Fibroblast of skin of left quadriceps (primary cell): ENCODE measurements at regions not wholly inside any gene's neighbourhood (a gene's known extent, or its start where the extent isn't known, plus 50 kb on each side); places are given as distances from the start of the nearest gene placed in this dataset.
A peak's percentile ranks its signal among the peaks of the same experiment; 100 is the strongest.
"Not testable (repeated sequence)": the region's sequence is repeated elsewhere in the genome, so short reads cannot be mapped to it uniquely, and the experiment has no call there.

Source experiments
- DNase-seq, 2 experiments: peaks; one replicate each; pipeline ENCODE4 v3.0.0-alpha.2; 2013; ENCODE audit warnings: low read depth in 2 of 2

DNA sequence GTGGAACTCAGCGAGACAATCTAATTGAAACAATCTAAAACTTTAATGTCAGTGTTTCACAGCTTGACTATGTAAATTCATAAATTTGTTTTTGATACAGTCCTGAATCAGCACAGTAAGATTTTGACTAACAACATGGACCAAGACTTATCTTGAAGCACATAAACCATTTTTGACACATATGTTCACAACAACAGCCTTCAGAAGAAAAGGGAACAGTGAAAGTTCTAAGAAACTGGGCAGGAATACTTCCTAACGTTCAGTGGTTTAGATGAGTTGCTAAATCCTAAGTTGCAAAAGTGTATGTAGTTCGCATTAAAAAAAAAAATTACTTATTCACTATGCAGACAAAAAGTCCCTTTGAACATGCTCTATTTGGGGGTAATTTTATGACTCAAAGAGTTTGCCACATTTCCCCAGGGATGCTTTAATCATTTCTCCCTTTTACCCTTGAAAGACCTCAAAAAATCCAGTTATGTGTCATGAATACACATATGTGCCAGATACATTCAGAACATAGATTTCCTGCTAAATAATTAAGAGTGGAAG is 120.2 kb downstream of the MRPL39 start:
- DNase-seq: peak; percentile 79 to 83

DNA sequence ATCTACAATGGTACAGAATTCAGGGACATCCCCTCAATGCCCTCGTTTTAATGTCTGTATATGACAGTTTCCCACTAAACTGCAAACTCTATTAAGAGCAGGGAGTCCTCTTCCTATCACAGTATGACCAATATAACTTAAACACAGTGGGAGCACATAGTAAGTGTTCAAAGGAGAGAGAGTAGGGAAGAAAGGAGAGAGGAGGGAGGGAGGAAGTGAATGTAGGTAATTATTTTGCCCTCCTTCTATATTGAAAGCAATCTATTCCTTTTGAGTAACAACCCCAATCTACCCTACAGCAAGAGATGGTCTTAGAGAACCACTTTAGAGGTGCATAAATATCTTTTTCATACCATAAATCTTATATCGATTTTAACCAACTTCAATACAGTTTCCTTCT is 121.4 kb downstream of the MRPL39 start:
- DNase-seq: no peak

DNA sequence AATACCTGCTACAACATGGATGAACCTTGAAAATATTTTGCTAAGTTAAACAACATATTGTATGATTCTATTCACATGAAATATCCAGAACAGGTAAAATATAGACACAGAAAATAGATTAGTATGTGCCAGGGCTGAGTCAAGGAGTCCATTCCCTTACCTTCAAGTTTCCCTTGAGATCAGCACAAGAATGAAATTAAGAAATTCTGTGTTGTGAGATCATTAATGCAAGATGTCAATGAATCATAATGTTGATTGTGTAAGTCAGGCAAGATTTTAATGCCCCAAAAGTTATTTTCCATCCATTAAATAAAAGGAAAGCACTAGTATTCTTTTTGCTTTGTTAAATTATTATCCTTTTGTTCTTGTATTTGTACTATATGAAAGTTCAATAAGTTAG is 139.4 kb downstream of the MRPL39 start:
- no peak for DNase-seq

DNA sequence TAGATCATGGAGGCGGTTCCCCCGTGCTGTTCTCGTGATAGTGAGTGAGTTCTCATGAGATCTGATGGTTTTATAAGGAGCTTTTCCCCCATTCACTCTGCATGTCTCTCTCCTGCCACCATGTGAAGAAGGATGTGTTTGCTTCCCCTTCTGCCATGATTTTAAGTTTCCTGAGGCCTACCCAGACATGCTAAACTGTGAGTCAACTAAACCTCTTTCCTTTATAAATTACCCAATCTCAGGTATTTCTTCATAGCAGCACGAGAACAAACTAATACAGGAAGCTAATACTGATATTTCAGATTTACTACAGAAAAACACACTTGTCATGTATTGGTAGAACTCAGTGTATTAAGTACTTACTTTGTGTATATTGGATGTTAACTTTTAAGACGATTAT is 140.2 kb downstream of the MRPL39 start:
- DNase-seq: not testable (repeated sequence)

DNA sequence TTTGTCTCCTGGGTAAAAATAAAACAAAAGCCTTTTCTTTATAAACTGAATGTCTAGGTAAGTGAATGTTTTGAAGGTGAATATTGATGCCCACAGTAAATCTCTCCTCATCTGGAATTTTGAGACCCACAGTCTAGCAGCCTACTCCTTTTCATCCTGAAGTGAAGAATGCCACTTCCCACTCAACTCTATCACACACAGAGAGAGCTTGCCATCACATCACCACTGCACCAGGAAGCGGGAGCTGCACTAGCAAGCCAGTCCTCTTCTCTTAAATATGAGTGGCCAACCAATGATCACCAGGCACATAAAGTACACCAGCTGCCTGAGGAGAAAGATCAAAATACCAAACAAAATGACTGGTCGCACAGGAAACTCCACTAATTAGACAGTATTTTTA is 140.8 kb downstream of the MRPL39 start:
- no peak for DNase-seq

DNA sequence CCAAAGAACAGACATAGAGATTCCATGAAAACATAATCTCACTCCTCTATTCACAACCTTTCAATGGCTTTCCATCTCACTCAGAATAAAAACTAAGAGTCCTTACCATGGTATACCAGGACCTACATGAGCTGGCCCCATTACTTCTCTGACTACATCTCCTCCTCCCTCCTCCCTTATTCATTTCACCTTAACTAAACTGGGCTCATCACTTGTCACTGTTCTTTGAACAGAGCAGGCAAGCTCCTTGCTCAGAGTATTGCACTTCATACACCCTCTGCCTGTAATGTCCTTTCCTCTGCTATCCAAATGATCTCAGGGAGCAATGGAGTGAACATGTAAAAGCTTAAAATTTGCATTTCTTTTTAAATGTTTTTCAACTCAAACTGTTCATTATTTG is 142.0 kb downstream of the MRPL39 start:
- DNase-seq: no peak

DNA sequence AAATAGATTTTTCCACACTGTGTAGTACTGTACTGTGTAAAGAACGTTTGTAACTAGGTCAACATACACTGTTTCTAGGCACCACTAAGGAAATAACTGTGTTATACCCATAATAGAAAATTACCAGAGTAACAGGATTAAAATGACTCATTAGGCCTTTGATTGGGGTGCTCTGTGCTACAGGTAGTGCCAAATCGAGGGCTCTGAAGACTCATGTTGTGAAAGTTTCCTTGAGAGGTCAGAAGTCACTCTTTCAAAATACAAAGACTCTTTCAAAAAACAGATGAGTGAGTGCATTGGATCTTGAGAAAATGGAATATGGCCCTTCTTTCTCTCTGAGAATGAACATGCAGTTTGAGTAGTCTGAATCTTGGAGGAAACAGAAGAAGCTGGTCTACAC is 143.0 kb downstream of the MRPL39 start:
- no peak for DNase-seq

DNA sequence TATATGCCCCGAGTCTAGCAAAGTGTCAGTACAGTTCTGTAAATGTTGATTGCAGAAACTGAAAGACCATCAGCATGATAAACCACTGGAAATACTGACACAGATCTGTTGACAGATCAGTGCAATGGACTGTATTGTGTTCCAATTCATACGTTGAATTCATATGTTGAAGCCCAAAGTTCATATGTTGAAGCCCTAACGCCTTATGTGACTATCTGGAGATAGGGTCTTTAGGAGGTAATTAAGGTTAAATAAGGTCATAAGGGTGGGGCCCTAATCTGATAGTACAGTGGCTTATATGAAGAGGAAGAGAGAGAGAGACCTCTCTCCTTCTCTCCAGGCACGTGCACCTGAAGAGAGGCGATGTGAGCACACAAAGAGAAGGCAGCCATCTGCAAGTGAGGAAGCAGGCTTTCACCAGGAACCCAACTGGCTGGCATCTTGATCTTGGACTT is 144.7 kb downstream of the MRPL39 start:
- no peak for DNase-seq

DNA sequence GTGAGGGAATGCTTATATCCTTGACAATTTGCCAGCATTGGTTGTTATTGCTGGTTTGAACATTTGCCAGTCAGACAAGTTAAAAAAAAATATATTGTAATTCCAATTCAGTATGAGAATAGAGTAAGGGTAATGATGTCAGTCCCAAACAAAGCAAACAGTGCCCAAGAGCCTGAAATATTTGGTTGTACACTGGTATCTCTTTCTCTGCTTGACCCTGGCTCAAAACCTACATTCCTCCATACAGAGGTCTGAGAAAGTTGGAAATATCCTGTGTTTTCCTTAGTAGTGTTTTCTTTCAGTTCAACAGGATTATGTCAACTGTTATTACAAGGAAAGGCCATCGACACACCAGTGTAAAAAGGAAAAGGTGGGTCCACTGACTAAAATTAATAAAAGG is 145.6 kb downstream of the MRPL39 start:
- DNase-seq: no peak

DNA sequence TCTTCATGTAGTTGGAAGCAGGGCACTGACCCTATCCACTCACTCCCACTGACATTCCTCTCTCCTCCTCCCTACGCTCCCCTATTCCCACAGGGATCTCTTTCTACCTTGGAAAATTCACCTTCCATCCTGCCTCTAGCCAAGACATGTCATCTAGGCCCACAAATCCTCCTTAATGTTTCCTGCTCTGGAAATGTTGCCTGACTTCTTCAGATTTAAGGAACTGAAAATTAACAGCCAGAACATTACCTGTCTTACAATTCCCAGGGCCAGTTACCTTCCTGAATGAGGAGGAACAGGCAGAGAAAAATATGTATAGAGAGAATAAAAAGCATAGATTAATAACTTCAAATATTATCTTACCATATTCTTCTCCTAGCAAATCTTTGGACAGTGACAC is 147.3 kb downstream of the MRPL39 start:
- no peak for DNase-seq

DNA sequence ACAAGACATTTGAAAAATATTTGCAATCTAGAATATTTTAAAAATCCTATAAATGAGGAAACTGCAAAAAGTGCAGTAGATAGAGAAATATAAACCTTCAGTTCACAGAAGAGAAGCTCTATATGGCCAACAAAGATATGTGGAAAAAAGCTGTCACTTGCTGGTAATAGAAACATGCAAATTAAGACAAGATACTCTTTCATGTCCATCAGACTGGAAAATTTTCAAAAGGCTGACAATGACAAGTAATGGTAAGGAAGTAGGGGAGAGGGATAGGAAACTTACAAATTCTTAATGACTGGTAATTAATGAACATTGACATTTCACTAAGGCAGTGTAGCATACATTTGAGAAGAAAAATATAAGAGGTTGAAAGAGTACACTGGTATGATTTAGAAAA is 147.9 kb downstream of the MRPL39 start:
- no peak for DNase-seq

DNA sequence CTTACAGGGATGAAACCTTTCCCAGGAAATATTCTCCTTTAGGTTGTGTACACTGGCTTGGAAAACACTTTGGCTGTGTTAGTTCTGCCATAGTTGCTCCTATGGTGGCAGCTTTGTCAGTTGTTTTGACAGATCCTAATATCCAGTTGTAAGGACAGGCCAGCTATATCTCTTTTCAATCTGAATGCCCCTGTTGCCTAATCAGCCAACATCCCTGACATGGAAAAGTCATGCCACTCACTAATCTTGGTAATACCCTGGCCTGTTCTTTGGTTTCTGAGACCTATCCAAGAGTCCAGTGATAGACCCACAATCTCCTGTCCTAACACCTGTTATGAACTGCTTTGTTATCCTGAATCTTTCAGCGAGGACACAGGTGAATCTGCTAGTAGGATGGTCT is 148.8 kb downstream of the MRPL39 start:
- no peak for DNase-seq

DNA sequence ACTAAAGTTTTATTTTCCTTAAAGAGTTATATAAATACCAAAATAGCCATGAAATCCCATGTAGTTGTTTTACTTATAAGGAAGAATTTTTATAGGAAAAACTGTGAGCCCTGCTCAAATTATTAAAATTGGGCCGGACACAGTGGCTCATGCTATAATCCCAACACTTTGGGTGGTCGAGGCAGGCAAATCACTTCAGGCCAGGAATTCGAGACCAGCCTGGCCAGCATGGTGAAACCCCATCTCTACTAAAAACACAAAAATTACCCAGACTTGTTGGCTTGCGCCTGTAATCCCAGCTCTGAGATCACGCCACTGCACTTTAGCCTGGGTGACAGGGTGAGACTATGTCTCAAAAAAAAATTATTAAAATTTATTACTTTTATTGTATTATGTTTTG is 149.3 kb downstream of the MRPL39 start:
- DNase-seq: no peak

DNA sequence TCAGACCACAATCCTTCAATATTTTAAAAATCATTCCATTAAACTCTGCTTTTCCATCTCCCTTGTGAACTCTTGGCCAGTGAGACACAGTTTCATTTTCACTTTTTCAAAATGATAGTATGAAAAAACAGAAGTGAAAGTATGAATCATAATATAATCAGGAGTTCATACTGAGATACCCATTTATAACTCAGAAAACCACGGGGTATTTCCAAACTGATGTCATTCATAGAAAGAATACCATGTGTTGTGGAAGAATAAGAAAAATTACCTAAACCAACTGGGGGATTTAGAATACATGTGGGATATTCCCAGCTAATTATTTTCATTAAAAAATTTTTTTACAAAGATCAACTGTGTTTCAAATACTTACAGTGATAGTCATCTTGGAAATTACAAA is 149.9 kb downstream of the MRPL39 start:
- peak; percentile 31 to 33 for DNase-seq

DNA sequence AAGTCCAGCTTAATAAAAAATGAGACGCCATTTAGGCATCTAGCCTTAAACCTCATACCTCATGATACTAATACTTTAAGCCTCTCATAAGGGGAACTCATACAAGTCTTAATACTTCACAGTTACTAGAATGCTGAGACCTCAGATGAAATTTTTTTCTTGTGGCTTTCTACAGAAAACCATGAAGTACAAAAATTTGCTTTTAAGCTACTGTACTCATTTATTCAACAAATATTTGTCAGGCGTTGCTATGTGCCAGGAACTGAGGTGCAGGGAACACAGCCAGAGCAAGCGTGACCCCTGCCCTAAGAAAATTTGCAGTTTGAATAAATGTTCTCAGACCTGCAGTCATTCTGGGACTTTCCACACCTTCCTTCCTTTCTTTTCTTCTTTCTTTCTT is 150.6 kb downstream of the MRPL39 start:
- DNase-seq: no peak

DNA sequence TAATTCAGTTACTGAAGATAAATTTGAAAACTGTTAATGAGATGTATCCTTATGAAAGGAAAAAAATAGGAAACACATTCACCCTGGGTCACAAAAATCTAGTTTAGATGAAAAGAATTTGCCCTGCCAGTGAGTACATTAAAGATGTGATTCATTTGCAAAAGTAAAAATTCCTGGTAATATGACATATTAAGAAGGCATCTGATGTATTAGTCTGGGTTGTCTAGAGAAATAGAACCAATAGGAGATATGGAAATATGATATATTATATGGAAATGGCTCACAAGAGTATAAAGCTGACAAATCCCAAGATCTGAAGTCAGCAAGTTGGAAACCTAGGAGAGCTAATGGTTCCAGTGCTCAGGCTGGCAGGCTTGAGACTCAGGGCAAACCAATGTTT is 153.8 kb downstream of the MRPL39 start:
- peak in 1 of 2 experiments; percentile 13 for DNase-seq

DNA sequence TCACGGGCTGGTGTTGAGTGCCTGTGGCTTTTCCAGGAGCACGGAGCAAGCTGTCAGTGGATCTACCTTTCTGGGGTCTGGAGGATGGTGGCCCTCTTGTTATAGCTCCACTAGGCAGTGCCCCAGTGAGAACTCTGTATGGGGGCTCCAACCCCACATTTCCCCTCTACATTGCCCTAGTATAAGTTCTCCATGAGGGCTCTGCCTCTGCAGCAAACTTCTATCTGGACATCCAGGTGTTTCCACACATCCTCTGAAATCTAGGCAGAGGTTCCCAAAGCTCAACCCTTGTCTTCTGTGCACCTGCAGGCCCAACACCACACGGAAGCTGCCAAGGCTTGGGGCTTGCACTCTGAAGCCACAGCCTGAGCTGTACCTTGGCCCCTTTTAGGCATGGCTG is 157.3 kb downstream of the MRPL39 start:
- DNase-seq: no peak

DNA sequence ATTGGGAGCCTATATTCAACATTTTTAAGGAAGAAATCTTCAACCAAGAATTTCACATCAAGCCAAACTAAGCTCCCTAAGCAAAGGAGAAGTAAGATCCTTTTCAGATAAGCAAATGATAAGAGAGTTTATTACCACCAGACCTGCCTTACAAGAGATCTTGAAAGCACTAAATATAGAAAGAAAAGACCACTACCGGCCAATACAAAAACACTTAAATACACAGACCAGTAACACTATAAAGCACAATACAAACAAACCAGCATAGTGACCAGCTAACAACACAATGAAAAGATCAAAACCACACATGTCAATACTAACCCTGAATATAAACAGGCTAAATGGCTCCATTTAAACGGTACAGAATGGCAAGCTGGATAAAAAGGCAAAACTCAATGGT is 165.4 kb downstream of the MRPL39 start:
- no peak for DNase-seq

DNA sequence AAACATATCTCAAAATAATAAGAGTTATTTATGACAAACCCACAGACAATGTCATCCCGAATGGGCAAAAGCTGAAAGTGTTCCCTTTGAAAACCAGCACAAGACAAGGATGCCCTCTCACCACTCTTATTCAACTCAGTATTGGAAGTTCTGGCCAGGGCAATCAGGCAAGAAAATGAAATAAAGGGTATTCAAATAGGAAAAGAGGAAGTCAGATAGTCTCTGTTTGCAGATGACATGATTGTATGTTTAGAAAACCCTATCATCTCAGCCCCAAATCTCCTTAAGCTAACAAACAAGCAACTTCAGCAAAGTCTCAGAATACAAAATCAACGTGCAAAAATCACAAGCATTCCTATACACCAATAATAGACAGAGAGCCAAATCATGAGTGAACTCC is 169.8 kb downstream of the MRPL39 start:
- not testable (repeated sequence) for DNase-seq

DNA sequence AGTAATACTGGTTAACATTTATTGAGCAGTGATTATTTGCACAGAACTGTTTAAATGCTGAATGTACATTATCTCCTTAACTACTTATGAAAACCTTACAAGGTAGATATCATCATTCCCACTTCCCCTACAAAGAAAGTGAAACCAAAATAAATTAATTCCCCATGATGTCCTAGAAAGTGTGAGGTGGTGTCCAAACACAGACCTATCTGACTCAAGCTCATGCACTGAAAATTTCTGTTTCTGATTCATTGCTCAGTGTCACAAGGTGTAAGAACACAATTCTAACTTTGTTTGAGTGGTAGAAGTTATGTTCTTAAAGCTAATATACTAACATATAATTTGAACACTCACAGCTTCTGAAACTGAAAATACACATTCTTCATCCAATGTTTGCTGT is 178.7 kb downstream of the MRPL39 start:
- DNase-seq: no peak

DNA sequence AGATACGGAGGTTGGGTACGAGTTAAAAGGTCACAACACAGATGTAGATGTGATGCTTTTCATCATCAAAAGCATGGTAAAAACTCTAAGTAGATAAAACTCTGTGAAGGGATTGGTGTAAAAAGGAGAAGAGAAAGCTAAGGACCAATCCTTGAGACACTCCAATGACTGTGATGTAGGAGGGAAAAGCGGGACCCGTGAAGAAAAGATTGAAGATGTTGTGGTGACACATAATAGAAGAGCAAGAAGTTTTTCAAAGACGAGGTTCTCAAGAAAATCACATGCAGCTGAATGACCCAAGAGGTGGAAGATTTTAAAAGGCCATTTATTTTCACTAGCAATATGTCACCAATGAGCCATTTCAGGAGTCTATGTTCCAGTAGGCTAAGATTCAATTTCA is 179.5 kb downstream of the MRPL39 start:
- DNase-seq: no peak

DNA sequence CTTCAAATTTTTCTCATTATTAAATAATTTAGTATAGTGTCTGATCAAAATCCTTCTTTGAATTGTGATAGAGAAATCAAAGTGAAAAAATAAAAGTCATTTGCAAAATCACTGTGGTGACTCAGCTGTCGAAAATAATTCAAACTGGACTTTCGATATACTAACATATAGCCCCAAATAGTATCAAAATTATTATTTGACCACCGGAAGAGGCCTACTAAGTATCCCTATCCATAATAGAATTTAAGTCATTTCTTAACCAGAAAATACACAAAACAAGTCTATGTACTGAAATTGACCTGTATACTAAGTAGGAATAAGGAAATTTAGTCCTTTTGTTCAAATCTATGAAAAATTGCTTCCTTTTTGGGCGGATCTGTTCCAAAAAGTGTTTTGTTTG is 180.7 kb downstream of the MRPL39 start:
- DNase-seq: no peak

DNA sequence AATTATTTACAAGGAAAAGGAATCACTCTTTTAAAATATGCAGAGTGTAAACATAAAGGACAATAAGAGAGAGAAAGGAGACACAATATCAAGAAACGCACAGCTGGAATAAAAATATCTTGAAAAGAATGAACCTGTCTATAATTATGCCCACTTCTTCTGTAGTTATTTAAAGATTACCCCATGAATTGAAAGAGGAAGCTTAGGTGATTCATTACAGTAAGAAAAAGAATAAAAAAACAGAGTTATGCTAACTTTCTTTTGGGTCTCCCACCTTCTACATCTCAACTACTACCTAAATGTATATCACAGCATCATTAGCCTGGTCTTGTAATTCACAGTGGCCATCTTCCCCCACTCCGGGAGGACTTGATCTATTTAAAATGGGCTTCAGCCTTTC is 182.1 kb downstream of the MRPL39 start:
- DNase-seq: no peak

DNA sequence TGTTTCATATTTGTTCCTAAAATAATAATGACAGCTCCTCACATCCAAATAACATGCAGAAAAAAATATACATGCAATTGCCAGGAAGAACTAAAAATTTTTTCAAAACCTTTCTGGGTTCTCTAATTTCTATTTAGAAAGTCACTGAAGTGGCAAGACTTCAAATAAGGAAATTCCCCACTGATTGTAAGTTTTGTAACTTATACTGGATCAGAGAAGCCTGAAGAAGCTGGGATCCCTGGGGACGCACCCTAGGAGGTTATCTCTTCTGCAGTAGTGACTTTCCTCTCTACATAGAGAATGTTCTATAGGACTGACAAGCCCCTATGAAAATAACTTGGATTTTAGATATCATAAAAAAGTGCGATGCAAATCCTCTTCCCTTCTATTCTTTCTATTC is 182.6 kb downstream of the MRPL39 start:
- DNase-seq: no peak

DNA sequence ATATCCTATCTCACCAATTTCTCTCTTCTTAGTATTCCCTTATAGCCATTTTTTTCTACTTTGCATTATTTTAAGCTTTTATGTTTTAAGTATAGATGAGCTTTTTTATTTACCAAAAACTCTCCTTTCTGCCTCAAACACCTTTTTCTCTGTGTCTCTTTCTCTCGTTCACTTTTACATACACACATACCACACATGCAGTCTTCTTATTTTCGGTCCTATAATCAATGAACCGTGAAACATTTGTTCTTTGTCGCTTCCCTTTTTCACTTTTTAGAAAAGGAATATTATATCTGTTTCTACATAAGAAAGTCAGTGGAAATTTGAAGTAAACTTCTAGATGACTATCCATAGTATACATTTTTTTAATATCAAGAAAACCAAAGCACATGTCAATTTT is 183.2 kb downstream of the MRPL39 start:
- DNase-seq: no peak
